H9 (cell line): ENCODE measurements at regions not wholly inside any gene's neighbourhood (a gene's known extent, or its start where the extent isn't known, plus 50 kb on each side); places are given as distances from the start of the nearest gene placed in this dataset.
"Not testable (repeated sequence)": the region's sequence is repeated elsewhere in the genome, so short reads cannot be mapped to it uniquely, and the experiment has no call there.

Source experiments
- DNase-seq: peaks from one replicate; pipeline ENCODE4 v3.0.0-alpha.2; 2017
- H2AFZ ChIP-seq: one replicate; pipeline ENCODE4 v1.6.1; 2013; ENCODE audit warnings: mild to moderate bottlenecking, low read length, control low read depth, moderate library complexity
- H2AK5ac ChIP-seq: 2 replicates; pipeline ENCODE4 v1.6.1; 2013; ENCODE audit warnings: low read length, control low read depth, mixed read lengths; ENCODE audit not compliant: insufficient read length
- H2BK120ac ChIP-seq: one replicate; pipeline ENCODE4 v1.6.1; 2013; ENCODE audit warnings: low read depth, mild to moderate bottlenecking, low read length, control low read depth, inconsistent platforms; ENCODE audit not compliant: poor library complexity, severe bottlenecking
- H2BK12ac ChIP-seq: 2 replicates; pipeline ENCODE4 v1.6.1; 2013; ENCODE audit warnings: low read length, control low read depth, mixed read lengths, low read depth; ENCODE audit not compliant: insufficient read length
- H2BK15ac ChIP-seq: 2 replicates; pipeline ENCODE4 v1.6.1; 2013; ENCODE audit warnings: low read depth, low read length, control low read depth
- H2BK20ac ChIP-seq: one replicate; pipeline ENCODE4 v1.6.1; 2013; ENCODE audit warnings: low read depth, mild to moderate bottlenecking, low read length, control low read depth, inconsistent platforms; ENCODE audit not compliant: poor library complexity, severe bottlenecking
- H2BK5ac ChIP-seq: 2 replicates; pipeline ENCODE4 v1.6.1; 2013; ENCODE audit warnings: low read length, control low read depth, mixed read lengths; ENCODE audit not compliant: insufficient read length
- H3K14ac ChIP-seq: 2 replicates; pipeline ENCODE4 v1.6.1; 2013; ENCODE audit warnings: low read length, control low read depth; ENCODE audit not compliant: insufficient read depth
- H3K18ac ChIP-seq: 2 replicates; pipeline ENCODE4 v1.6.1; 2013; ENCODE audit warnings: low read depth, mild to moderate bottlenecking, mixed read lengths, low read length, control low read depth; ENCODE audit not compliant: insufficient read length
- H3K23ac ChIP-seq: 2 replicates; pipeline ENCODE4 v1.6.1; 2013; ENCODE audit warnings: low read length, control low read depth, mixed read lengths, low read depth; ENCODE audit not compliant: insufficient read length
- H3K23me2 ChIP-seq: 2 replicates; pipeline ENCODE4 v1.6.1; 2013; ENCODE audit warnings: low read depth, mild to moderate bottlenecking, mixed read lengths, low read length, control low read depth; ENCODE audit not compliant: insufficient read length, poor library complexity, severe bottlenecking
- H3K27ac ChIP-seq: 2 replicates; pipeline ENCODE4 v1.5.1; 2013; ENCODE audit warnings: low read length, control low read depth, mixed read lengths, low read depth; ENCODE audit not compliant: insufficient read length
- H3K27me3 ChIP-seq: 2 replicates; pipeline ENCODE4 v1.6.1; 2013; ENCODE audit warnings: low read length, control low read depth, inconsistent platforms; ENCODE audit not compliant: insufficient read depth
- H3K4ac ChIP-seq: 2 replicates; pipeline ENCODE4 v1.6.1; 2013; ENCODE audit warnings: low read depth, mild to moderate bottlenecking, control low read depth, inconsistent platforms, low read length, moderate library complexity
- H3K4me1 ChIP-seq: 2 replicates; pipeline ENCODE4 v1.6.1; 2013; ENCODE audit warnings: low read length, control low read depth, inconsistent platforms; ENCODE audit not compliant: insufficient read depth
- H3K4me2 ChIP-seq: 2 replicates; pipeline ENCODE4 v1.6.1; 2013; ENCODE audit warnings: low read length, control low read depth, mixed read lengths; ENCODE audit not compliant: insufficient read length, insufficient read depth
- H3K56ac ChIP-seq: 2 replicates; pipeline ENCODE4 v1.6.1; 2013; ENCODE audit warnings: low read depth, mild to moderate bottlenecking, mixed read lengths, low read length, control low read depth; ENCODE audit not compliant: insufficient read length
- H3K79me1 ChIP-seq: 2 replicates; pipeline ENCODE4 v1.6.1; 2013; ENCODE audit warnings: low read depth, mild to moderate bottlenecking, moderate library complexity, low read length, control low read depth, inconsistent platforms; ENCODE audit not compliant: insufficient read depth, poor library complexity, severe bottlenecking
- H3K79me2 ChIP-seq: 2 replicates; pipeline ENCODE4 v1.6.1; 2013; ENCODE audit warnings: low read length, control low read depth, inconsistent platforms; ENCODE audit not compliant: insufficient read depth
- H3K9ac ChIP-seq: 2 replicates; pipeline ENCODE4 v1.6.1; 2013; ENCODE audit warnings: low read length, control low read depth, mixed read lengths; ENCODE audit not compliant: insufficient read length; ENCODE audit errors: extremely low read depth
- H3K9me3 ChIP-seq: one replicate; pipeline ENCODE4 v1.6.1; 2013; ENCODE audit warnings: low read depth, low read length, inconsistent platforms; ENCODE audit not compliant: control insufficient read depth
- H3T11ph ChIP-seq: one replicate; pipeline ENCODE4 v1.6.1; 2013; ENCODE audit warnings: mild to moderate bottlenecking, low read length, control low read depth, inconsistent platforms
- H4K20me1 ChIP-seq: one replicate; pipeline ENCODE4 v1.6.1; 2013; ENCODE audit not compliant: control insufficient read depth, insufficient read length, insufficient read depth
- H4K5ac ChIP-seq: 2 replicates; pipeline ENCODE4 v1.6.1; 2013; ENCODE audit warnings: low read depth, mild to moderate bottlenecking, mixed read lengths, low read length, control low read depth; ENCODE audit not compliant: insufficient read length
- H4K8ac ChIP-seq: replicated peaks from 2 replicates; pipeline ENCODE4 v1.6.1; 2013; ENCODE audit warnings: low read length, control low read depth, mixed read lengths, low read depth; ENCODE audit not compliant: insufficient read length
- H4K91ac ChIP-seq: 2 replicates; pipeline ENCODE4 v1.6.1; 2013; ENCODE audit warnings: low read depth, mild to moderate bottlenecking, moderate library complexity, mixed read lengths, low read length, control low read depth; ENCODE audit not compliant: insufficient read length
- H3K27ac Mint-ChIP-seq, 3 experiments: 2 replicates in 2 of 3; 3 replicates in 1 of 3; pipeline ENCODE4 v1.8.0; 2020 to 2021; ENCODE audit warnings: mixed read lengths in 3 of 3, mild to moderate bottlenecking in 1 of 3, moderate library complexity in 1 of 3
- H3K27me3 Mint-ChIP-seq: 2 replicates; pipeline ENCODE4 v1.8.0; 2021; ENCODE audit warnings: low read depth, mild to moderate bottlenecking, moderate library complexity, mixed read lengths
- H3K36me3 Mint-ChIP-seq, 3 experiments: 2 replicates in 2 of 3; 3 replicates in 1 of 3; pipeline ENCODE4 v1.8.0; 2020 to 2021; ENCODE audit warnings: low read depth in 3 of 3, mixed read lengths in 3 of 3; ENCODE audit not compliant: insufficient read depth in 1 of 3
- H3K4me1 Mint-ChIP-seq, 2 experiments: 2 replicates each; pipeline ENCODE4 v1.8.0; 2020; ENCODE audit warnings: mixed read lengths in 2 of 2
- H3K4me3 Mint-ChIP-seq, 2 experiments: 2 replicates in 1 of 2; 3 replicates in 1 of 2; pipeline ENCODE4 v1.8.0; 2020 to 2021; ENCODE audit warnings: mild to moderate bottlenecking in 2 of 2, mixed read lengths in 2 of 2, moderate library complexity in 1 of 2
- H3K9me3 Mint-ChIP-seq, 2 experiments: 2 replicates in 1 of 2; 3 replicates in 1 of 2; pipeline ENCODE4 v1.8.0; 2020; ENCODE audit warnings: mild to moderate bottlenecking in 2 of 2, mixed read lengths in 2 of 2, moderate library complexity in 1 of 2
- WGBS: extraction: QIAGEN DNeasy Blood & Tissue Kit; methylation state at CpG from one replicate; pipeline ENCODE4 v1.1.7; 2013; ENCODE audit warnings: missing lambda C conversion rate, low lambda C conversion rate, mixed read lengths; ENCODE audit not compliant: insufficient read length; ENCODE audit errors: extremely low coverage; 5-methylcytosine and 5-hydroxymethylcytosine counted together

DNA sequence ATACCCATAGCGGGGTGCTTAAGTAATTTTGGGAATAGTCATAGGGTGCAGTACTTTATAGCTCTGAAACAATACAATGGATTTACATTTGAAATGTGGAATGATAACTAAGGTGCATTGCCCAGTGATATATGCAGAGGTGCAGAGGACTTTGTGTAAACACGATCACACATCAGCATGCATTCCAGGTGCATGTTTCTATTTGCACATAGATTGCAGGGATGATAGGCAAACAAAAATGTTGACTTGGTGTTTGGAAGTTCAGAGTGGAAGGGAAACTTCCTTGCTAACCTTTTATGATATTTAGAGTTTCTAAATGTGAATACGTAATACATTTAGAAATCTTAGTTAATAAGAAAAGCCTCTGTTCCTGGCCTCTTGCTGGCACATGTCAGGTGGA lies 941.5 kb downstream of the TUBA3C start:
- peaks cover 9 to 15% (median 10%) of the 10 kb centered on the region in 3 experiments; a peak in 5 of 7 replicates for H3K36me3 Mint-ChIP-seq
- H2AFZ ChIP-seq, H3K14ac ChIP-seq, H2BK5ac ChIP-seq, H2BK15ac ChIP-seq, H3K4me1 ChIP-seq, H4K5ac ChIP-seq, H3K79me1 ChIP-seq, H3K4ac ChIP-seq, H3K4me1 Mint-ChIP-seq, H3K27ac Mint-ChIP-seq, H3K56ac ChIP-seq, H3K4me2 ChIP-seq, H3K18ac ChIP-seq, H2BK12ac ChIP-seq, H3K23me2 ChIP-seq, DNase-seq, H3T11ph ChIP-seq, H3K27me3 Mint-ChIP-seq, H3K79me2 ChIP-seq, H4K20me1 ChIP-seq, H4K8ac ChIP-seq, H4K91ac ChIP-seq, H2AK5ac ChIP-seq, H2BK120ac ChIP-seq, H3K4me3 Mint-ChIP-seq, H3K27me3 ChIP-seq, H2BK20ac ChIP-seq, H3K9ac ChIP-seq, H3K23ac ChIP-seq, H3K27ac ChIP-seq: not testable (repeated sequence)
- peaks cover 71 to 87% of the 10 kb centered on the region in 2 experiments for H3K9me3 Mint-ChIP-seq
- WGBS, result no CpG with 5 or more reads among the region's 3 CpGs
- H3K9me3 ChIP-seq, result peaks cover 64% of the 10 kb centered on the region

- H3K4me1 Mint-ChIP-seq, H3K23ac ChIP-seq, DNase-seq, H2AK5ac ChIP-seq, H3T11ph ChIP-seq, H3K4me2 ChIP-seq, H3K9ac ChIP-seq, H3K27me3 ChIP-seq, H2BK12ac ChIP-seq, H3K56ac ChIP-seq, H4K5ac ChIP-seq, H3K27me3 Mint-ChIP-seq, H3K79me2 ChIP-seq, H3K4ac ChIP-seq, H3K14ac ChIP-seq, H3K4me3 Mint-ChIP-seq, H4K8ac ChIP-seq, H4K20me1 ChIP-seq, H2BK20ac ChIP-seq, H3K23me2 ChIP-seq, H3K4me1 ChIP-seq, H3K27ac ChIP-seq, H4K91ac ChIP-seq, H2BK120ac ChIP-seq, H2BK15ac ChIP-seq, H3K79me1 ChIP-seq, H2BK5ac ChIP-seq, H3K27ac Mint-ChIP-seq, H3K18ac ChIP-seq, H2AFZ ChIP-seq: not testable (repeated sequence)
- peaks cover 79% of the 10 kb centered on the region for H3K9me3 ChIP-seq
- WGBS, result no CpG with 5 or more reads among the region's 5 CpGs
- Mint-ChIP-seq H3K36me3 (peaks cover 9 to 15% (median 10%) of the 10 kb centered on the region in 3 experiments; a peak in 5 of 7 replicates), H3K9me3 (peaks cover 66 to 87% of the 10 kb centered on the region in 2 experiments)
These were observed 943.0 kb downstream of the TUBA3C start for GRCh38 chr13:18238586-18238985.
